Spleen (tissue), 11 donors: ENCODE measurements at regions not wholly inside any gene's neighbourhood (a gene's known extent, or its start where the extent isn't known, plus 50 kb on each side); places are given as distances from the start of the nearest gene placed in this dataset.

Experiments used
- DNase-seq: peaks from one replicate; pipeline ENCODE4 v3.0.0-alpha.2; 2020
- H3K27ac ChIP-seq, 8 donors: fragments of 200-600 bp; sonication (generic) in 7 of 8; 1 replicate in 4 of 8; 2 replicates in 4 of 8; pipeline versions ENCODE4 v1.5.0 to v1.8.0; 2016 to 2021; ENCODE audit warnings: inconsistent platforms in 4 of 8, mild to moderate bottlenecking in 4 of 8, moderate library complexity in 1 of 8
- H3K27me3 ChIP-seq, 7 donors: fragments of 200-600 bp; sonication (generic) in 6 of 7; replicated peaks in 1 of 7; 1 replicate in 4 of 7; 2 replicates in 3 of 7; pipeline versions ENCODE4 v1.5.0 to v1.8.0; 2016 to 2021; ENCODE audit warnings: inconsistent platforms in 3 of 7, mild to moderate bottlenecking in 1 of 7
- H3K36me3 ChIP-seq, 6 donors: fragments of 200-600 bp; sonication (generic) in 5 of 6; 1 replicate in 4 of 6; 2 replicates in 2 of 6; pipeline versions ENCODE4 v1.5.0 to v1.8.0; 2016 to 2021; ENCODE audit warnings: inconsistent platforms in 2 of 6
- H3K4me1 ChIP-seq, 6 donors: fragments of 200-600 bp; sonication (generic) in 5 of 6; 1 replicate in 3 of 6; 2 replicates in 3 of 6; pipeline versions ENCODE4 v1.5.0 to v1.8.0; 2016 to 2021; ENCODE audit warnings: inconsistent platforms in 3 of 6
- H3K4me3 ChIP-seq, 8 donors: fragments of 200-600 bp; sonication (generic) in 7 of 8; 1 replicate in 4 of 8; 2 replicates in 4 of 8; pipeline versions ENCODE4 v1.5.0 to v1.8.0; 2016 to 2021; ENCODE audit warnings: inconsistent platforms in 4 of 8, mild to moderate bottlenecking in 4 of 8, moderate library complexity in 2 of 8
- H3K9me3 ChIP-seq, 8 donors: fragments of 200-600 bp; sonication (generic) in 7 of 8; 1 replicate in 4 of 8; 2 replicates in 4 of 8; pipeline versions ENCODE4 v1.5.0 to v1.8.0; 2016 to 2021; ENCODE audit warnings: inconsistent platforms in 4 of 8
- POLR2A ChIP-seq, 3 donors: fragments of 450-650 bp; IDR thresholded peaks; one replicate each; pipeline ENCODE4 v1.5.1; 2017; ENCODE audit warnings: antibody characterized with exemption in 3 of 3, mild to moderate bottlenecking in 1 of 3
- POLR2AphosphoS5 ChIP-seq, 3 donors: sonication (generic); formaldehyde crosslinking; IDR thresholded peaks; one replicate each; pipeline ENCODE4 v1.5.1; 2017; ENCODE audit warnings: antibody characterized with exemption in 3 of 3
- WGBS, 5 donors: extraction: QIAGEN DNeasy Blood & Tissue Kit in 3 of 5; methylation state at CpG; one replicate each; pipeline versions ENCODE4 v1.1.5 to v1.1.7; 2013 to 2018; 5-methylcytosine and 5-hydroxymethylcytosine counted together
- intact Hi-C: fragments of 100-400 bp; cut with DNase I; formaldehyde crosslinking; loops from one replicate; pipeline ENCODE4 v1.15.0; 2023; ENCODE audit warnings: low total_unique reads
- TF ChIP-seq, protein P1 (sequence below), 11 experiments: fragments of 200-600 bp in 7 of 11; fragments of 450-650 bp in 4 of 11; sonication (generic) in 4 of 11; IDR thresholded peaks in 8 of 11; conservative IDR thresholded peaks in 3 of 11; 1 replicate in 7 of 11; 2 replicates in 4 of 11; pipeline versions ENCODE4 v1.4.0 to v1.8.0; 2016 to 2021; ENCODE audit warnings: antibody characterized with exemption in 11 of 11, inconsistent platforms in 4 of 11, mild to moderate bottlenecking in 1 of 11
- donor health status: healthy with polysubstance abuse.
- donor health status: DM: no; HTN: no; CAD: no; lungs with moderate emphysema.
- donor health status: DM: no; HTN: no; CAD: no.
- donor health status: Bipolar disorder and iron deficiency.
- donor health status: healthy.
- donor health status: DM: no; HTN: no; CAD: no.
- donor health status: DM: yes; HTN: yes; CAD: no.

DNA sequence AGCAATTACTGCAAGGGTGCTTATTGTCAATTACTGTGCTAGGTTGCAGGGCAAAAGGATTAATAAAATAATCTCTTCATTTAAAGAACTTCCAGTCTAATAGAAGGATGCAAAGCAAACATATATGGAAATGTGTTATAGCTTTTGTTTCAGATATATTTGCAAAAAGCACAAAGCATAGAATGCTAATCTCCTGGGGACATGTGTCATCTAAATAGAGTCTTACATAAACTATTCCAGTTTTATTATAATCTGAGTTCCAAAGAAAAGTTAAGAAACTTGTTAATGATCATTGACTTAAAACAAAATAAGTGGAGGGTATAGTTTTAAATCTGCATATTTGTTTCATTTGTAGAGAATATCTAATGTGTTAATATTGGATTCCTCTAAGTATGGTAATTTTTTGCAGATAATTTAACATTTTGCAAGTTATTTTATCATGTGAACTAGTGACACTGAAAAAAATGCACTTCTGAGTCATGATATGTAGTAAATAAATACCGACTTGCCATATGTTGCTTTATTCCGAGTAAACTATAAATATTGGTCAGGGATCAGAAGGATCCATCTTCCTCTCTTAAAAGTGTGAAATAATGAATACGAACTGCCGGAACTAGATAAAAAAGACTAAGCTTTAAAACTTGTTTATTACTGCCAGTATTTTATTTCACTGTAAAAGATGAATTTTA is 231.9 kb upstream of the FAT4 start:
- H3K4me1 ChIP-seq = no peaks in the 10 kb centered on the region
- DNase-seq = no peak
- no peak for TF ChIP-seq POLR2A (IDR thresholded peaks at IDR 0.05)
- TF ChIP-seq, protein P1, sequence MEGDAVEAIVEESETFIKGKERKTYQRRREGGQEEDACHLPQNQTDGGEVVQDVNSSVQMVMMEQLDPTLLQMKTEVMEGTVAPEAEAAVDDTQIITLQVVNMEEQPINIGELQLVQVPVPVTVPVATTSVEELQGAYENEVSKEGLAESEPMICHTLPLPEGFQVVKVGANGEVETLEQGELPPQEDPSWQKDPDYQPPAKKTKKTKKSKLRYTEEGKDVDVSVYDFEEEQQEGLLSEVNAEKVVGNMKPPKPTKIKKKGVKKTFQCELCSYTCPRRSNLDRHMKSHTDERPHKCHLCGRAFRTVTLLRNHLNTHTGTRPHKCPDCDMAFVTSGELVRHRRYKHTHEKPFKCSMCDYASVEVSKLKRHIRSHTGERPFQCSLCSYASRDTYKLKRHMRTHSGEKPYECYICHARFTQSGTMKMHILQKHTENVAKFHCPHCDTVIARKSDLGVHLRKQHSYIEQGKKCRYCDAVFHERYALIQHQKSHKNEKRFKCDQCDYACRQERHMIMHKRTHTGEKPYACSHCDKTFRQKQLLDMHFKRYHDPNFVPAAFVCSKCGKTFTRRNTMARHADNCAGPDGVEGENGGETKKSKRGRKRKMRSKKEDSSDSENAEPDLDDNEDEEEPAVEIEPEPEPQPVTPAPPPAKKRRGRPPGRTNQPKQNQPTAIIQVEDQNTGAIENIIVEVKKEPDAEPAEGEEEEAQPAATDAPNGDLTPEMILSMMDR (IDR thresholded peaks at IDR 0.05 in 8 of 11, conservative IDR thresholded peaks at IDR 0.05 in 3 of 11) = no peak
- TF ChIP-seq POLR2AphosphoS5 (IDR thresholded peaks at IDR 0.05) = no peak
- no peak overlapping the region for H3K4me3 ChIP-seq
- 89 to 96% (median 91%) methylated on average over 4 of the region's 4 CpGs for WGBS, 5 donors
- H3K9me3 ChIP-seq = no peaks in the 10 kb centered on the region
- intact Hi-C loops = no loop called here
- no peak overlapping the region for H3K27ac ChIP-seq
- H3K36me3 ChIP-seq = no peaks in the 10 kb centered on the region
- no peaks in the 10 kb centered on the region for H3K27me3 ChIP-seq

DNA sequence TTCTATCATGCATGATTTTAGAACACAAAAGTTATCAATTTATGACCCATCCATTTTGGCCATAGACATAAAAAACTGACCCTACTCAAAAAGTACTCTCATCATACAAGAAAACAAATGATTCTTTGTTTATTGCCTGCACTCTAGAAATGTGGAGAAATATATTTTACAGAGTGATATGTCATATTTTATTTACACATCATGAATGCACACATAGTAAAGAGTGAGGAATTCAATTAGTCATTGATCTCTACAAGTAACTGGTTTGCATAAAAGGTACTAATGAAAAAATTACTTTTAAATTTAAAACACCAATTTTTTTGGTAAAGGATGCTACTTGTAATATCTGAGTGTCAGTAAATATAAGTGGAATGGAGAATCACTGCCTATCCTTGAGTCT is 242.5 kb upstream of the FAT4 start:
- no peak overlapping the region for H3K4me3 ChIP-seq
- no peaks in the 10 kb centered on the region for H3K4me1 ChIP-seq
- TF ChIP-seq POLR2AphosphoS5 (IDR thresholded peaks at IDR 0.05) (no peak), POLR2A (IDR thresholded peaks at IDR 0.05) (no peak)
- TF ChIP-seq, protein P1 (IDR thresholded peaks at IDR 0.05 in 8 of 11, conservative IDR thresholded peaks at IDR 0.05 in 3 of 11) = no peak

DNA sequence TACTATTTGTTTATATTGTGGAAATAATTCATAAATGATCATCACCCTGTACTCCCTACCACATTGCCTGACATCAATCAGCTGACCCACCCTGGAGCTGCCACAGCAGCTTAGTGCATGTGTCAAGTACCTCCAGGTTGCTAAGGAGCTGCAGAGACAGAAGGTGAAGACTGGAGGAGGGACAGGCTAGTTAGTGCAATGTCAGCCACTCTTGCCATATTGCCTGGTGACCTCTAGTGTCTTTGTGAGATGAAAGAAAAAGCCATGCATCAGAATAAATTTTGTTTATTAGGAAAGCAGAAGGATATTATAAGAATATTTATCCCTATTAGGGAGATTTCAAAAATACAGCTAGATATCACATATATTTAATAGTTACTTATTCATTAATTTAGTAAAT is 243.9 kb upstream of the FAT4 start:
- H3K27ac ChIP-seq = no peak overlapping the region
- TF ChIP-seq POLR2A (IDR thresholded peaks at IDR 0.05) = no peak
- no peak for TF ChIP-seq POLR2AphosphoS5 (IDR thresholded peaks at IDR 0.05)
- TF ChIP-seq, protein P1 (IDR thresholded peaks at IDR 0.05 in 8 of 11, conservative IDR thresholded peaks at IDR 0.05 in 3 of 11) = no peak
- H3K27me3 ChIP-seq = no peaks in the 10 kb centered on the region
- no peaks in the 10 kb centered on the region for H3K36me3 ChIP-seq
- H3K9me3 ChIP-seq = peaks cover 0 to 6% (median 0%) of the 10 kb centered on the region in 8 donors
- no peak overlapping the region for H3K4me3 ChIP-seq
- H3K4me1 ChIP-seq = no peaks in the 10 kb centered on the region
- intact Hi-C loops = no loop called here
- no peak for DNase-seq

More for the DNA sequence above, 242.5 kb upstream of the FAT4 start:
- DNase-seq = no peak
- Histone ChIP-seq H3K9me3 (peaks cover 0 to 6% (median 0%) of the 10 kb centered on the region in 8 donors), H3K27me3 (no peaks in the 10 kb centered on the region), H3K27ac (no peak overlapping the region), H3K36me3 (no peaks in the 10 kb centered on the region)
- intact Hi-C loops = no loop called here

DNA sequence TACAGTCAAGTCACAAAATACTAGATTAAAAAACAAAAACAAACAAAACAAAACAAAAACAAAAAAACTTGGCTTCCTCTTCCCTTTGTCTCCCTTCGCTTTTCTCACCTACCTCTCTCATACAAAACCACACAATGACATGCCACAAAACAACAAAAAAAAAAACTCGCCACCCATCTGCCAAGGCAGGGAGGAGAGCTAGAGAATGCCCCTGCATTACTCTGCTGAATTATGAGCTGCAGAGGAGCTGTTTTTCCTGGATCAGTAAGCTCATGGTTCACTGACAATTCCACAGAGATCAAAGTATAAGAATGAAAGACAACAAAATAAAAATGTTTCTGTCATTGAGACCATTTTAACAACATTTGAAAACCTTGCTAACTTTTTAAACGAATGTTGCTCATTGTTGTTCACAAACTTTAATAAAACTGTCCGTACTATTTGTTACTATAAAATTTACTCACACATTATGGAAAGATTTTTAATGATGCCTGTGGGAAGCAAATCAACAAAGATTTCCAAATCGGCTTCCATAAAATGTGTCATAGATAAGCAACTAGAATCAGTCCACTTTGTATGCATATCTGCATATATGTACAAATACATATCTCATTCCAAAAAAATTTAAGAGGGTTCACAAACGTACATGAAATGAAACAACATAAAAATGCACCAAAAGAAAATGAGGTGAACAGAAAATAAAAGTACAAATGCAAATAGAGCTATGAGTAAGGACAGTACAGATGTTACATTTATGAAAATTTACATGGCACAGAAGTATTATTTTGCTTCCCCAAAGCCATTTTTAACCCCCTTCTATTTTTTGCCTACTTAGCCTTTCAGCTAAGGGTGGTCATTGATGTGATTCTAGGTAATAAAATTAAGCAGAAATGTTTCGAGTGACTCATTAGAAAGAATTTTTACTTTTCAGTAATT is 252.4 kb upstream of the FAT4 start:
- Histone ChIP-seq H3K27ac (no peak overlapping the region), H3K27me3 (no peaks in the 10 kb centered on the region), H3K36me3 (no peaks in the 10 kb centered on the region), H3K4me3 (no peak overlapping the region), H3K9me3 (no peaks in the 10 kb centered on the region), H3K4me1 (no peaks in the 10 kb centered on the region)
- whole genome bisulfite sequencing, 5 donors = 70 to 87% (median 78%) methylated on average over 7 of the region's 7 CpGs
- intact Hi-C loops = no loop called here
- TF ChIP-seq POLR2AphosphoS5 (IDR thresholded peaks at IDR 0.05) (no peak), POLR2A (IDR thresholded peaks at IDR 0.05) (no peak)
- TF ChIP-seq, protein P1 (IDR thresholded peaks at IDR 0.05 in 8 of 11, conservative IDR thresholded peaks at IDR 0.05 in 3 of 11) = no peak
- no peak for DNase-seq
